ENCODE measurements at regions not wholly inside any gene's neighbourhood (a gene's known extent, or its start where the extent isn't known, plus 50 kb on each side); places are given as distances from the start of the nearest gene placed in this dataset.

GRCh38 chr2:184413671-184414229, 184.6 kb upstream of the ZNF804A start:
- no peak for TF ChIP-seq CTCF (conservative IDR thresholded peaks at IDR 0.05; ENCODE audit: low read depth in 2 of 2)
- TF ChIP-seq POLR2AphosphoS5 (IDR thresholded peaks at IDR 0.05; ENCODE audit: low read depth): no peak

Data from GM23338 (cell line).